GM21576 (cell line): ENCODE measurements at regions not wholly inside any gene's neighbourhood (a gene's known extent, or its start where the extent isn't known, plus 50 kb on each side); places are given as distances from the start of the nearest gene placed in this dataset.
"Not testable (repeated sequence)": the region's sequence is repeated elsewhere in the genome, so short reads cannot be mapped to it uniquely, and the experiment has no call there.

Experiments used
- ATAC-seq: cut with Tn5 transposase; IDR thresholded peaks from one replicate; pipeline ENCODE4 v1.9.1; 2021; ENCODE audit warnings: mild to moderate bottlenecking, moderate library complexity; ENCODE audit not compliant: unreplicated experiment

DNA sequence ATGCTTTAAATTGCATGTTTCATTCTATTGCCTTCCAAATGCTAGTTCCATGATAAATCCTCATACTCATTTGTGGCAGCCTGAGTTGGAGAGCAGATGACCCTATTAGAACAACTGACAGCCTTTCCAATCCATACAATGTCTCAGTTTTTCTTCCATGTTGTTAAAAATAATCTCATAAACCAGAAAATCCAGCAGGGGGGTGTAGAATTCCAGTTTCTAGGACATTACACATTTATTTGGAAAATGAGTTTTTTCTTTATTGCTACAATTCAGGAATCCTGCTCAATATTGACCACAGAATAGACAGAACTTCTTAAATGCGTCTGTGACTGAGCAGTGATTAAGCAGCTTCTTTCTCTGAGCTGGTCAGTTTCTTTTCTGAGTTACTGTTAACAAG, 174.2 kb upstream of the ATP10A start:
- no peak for ATAC-seq

DNA sequence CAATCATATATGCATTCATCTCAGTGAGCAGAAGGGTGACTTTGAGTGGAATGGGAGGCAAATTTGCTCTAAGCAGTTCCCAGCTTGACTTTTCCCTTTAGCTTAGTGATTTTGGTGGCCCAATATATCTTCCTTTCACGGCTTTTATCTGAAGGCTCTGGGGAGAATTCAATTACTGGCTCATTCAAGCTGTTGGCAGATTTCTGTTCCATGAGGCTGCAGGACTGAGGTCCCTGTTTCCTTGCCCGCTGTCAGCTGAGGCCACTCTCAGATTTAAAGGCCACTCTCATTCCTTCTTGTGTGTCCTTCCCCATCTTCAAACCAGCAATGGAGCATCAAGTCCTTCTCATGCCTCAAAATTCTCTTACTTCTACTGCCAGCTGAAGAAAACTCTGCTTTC, 170.4 kb upstream of the ATP10A start:
- ATAC-seq: no peak

DNA sequence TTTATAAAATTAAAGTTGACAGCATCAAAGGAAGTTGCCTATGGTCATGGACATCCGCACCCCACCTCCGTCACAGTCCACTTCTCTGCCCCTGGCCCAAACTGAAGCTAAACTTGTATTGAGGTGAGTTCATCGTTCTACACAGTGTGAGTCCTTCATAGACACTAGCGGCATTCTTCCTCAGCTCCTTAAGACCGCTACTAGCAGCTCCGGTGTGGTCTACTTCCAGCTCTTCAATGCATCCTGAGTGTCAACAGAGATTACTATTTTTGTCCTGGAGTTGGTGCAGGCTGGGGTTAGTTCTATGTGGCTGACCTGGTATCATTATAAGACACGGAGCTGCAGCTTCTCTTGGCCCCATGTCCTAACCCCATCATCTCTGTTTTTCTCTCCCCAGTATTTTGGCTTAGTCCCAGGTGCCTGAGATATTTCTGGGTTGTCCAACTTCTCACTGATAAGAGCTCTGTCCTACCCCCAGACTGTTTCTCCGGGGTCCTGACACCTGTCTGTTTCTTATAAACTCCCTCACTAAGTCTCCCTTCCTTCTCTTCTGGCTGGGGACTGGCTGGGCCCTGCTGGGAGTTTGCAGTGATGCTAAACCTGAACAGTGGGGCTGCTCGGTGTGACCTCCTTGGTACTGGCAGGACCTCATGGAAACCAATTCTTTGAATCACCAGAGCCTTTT, 169.2 kb upstream of the ATP10A start:
- ATAC-seq: no peak

DNA sequence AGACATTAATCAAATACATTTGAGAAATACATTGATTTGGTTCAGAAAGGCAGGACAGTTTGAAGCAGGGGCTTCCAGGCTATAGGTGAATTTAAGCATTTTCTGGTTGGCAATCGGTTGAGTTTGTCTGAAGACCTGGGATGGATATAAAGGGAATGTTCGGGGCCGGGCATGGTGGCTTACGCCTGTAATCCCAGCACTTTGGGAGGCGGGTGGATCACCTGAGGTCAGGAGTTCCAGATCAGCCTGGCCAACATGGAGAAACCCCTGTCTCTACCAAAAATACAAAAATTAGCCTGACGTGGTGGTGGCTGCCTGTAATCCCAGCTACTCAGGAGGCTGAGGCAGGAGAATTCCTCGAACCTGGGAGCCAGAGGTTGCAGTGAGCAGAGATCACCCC, 166.5 kb upstream of the ATP10A start:
- not testable (repeated sequence) for ATAC-seq

DNA sequence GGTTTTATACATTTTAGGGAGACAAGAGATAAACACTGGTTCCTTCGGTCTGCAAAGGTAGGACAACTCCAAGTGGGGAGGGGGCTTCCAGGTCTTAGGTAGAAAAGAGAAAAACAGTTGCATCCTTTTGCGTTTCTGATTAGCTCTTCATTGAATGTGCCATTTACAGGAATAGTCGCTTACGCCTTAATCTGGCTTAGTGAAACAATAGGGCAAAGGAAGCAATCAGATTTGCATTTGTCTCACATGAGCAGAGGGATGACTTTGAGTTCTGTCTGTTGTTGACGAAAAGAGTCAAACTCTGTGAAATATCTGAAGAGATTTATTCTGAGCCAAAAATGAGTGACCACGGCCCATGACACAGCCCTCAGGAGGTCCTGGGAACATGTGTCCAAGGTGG, 166.0 kb upstream of the ATP10A start:
- ATAC-seq: no peak

DNA sequence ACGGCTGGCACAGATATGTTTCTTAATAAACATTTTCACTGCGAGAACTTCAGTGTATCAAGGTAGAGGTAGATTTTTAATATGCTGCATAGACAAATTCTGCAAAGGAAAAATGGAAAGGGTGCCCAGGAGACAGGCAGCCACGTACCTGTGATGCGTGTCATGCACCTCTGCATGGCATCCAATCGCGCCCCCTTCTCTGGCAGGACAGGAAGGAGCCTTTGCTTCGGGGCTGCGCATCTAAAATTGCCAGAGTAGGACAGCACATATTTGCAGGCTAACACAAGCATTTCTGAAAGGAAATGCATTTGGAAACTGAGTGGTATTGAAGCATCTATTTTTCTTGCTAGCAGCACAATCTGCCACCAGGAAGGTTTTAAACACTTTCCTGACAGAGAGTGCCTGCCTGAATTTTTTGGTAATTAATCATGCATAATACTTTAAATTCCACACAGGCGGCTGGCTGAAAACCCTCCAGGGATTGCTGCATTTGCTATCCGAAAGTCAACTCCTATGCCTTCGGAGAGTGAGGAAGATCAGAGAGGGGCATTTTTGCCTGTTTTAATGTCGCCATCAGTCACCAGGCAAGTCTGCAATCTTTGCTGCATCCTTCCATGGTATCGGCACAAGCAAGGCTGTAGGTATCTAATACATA, 165.1 kb upstream of the ATP10A start:
- no peak for ATAC-seq

DNA sequence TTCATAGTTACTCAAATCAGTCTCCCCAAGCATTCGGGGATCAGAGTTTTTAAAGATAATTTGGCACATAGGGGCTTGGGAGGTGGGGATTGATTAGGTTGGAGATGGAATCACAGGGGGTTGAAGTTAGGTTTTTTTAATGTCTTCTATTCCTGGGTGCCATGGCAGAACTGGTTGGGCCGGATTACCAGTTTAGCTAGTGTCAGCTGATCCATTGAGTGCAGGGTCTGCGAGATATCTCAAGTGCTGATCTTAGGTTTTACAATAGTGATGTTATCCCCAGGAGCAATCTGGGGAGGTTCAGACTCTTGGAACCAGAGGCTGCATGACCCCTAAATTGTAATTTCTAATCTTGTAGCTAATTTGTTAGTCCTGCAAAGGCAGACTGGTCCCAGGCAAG, 163.5 kb upstream of the ATP10A start:
- ATAC-seq: not testable (repeated sequence)

DNA sequence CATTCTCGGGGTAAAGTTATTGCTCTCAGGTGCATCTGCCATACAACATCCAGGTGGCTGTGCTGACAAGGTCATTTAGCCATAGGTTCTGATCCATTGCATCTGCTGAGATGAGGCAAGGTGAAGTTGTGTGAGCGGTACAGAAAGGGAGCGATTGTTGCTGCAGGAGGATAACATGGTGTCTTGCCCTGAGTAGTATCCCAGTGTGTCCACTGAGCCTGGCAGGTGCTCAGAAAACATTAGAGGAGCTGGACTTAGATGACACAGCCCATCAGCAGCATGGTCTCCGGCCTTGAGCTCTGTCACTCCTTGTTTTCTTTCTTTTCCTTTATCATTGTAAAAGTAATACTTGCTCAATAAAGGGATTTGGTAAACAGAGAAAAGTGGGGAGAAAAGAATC, 161.1 kb upstream of the ATP10A start:
- no peak for ATAC-seq

DNA sequence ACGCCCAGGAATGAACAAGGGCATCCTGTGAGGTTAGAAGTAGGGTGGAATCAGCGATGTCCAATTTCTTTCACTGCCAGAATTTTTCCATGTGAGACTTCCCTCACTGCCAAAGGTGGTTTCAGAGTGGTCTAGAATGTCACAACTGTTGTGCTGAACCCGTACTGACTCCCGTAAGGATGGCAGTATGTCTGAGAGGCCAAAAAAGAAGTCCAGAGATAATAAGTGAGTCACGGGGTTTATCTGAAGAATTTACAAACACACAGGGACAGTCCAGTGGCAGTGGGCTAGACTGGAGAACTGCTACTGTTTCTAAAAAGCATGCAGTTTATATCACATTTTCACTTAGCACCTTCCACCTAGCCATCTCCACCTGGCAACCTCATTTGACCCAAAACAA, 160.6 kb upstream of the ATP10A start:
- ATAC-seq: no peak

DNA sequence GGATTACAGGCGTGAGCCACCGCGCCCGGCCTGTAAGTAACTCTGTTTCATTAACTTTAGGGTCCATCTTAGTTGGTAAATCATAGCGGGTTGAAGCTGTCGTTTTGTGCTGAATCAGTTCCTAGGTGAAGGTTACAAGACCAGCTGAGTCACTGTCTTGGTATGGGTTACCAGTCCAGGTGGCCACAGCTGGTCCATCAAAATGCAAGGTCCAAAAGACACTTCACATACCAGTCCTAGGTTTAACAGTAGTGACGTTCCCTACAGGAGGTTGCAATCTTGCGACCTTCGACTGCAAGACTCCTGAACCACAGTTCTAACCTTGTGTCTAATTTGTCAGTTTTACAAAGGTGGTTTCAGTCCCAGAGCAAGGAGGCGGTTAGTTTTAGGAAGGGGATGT, 160.1 kb upstream of the ATP10A start:
- no peak for ATAC-seq

DNA sequence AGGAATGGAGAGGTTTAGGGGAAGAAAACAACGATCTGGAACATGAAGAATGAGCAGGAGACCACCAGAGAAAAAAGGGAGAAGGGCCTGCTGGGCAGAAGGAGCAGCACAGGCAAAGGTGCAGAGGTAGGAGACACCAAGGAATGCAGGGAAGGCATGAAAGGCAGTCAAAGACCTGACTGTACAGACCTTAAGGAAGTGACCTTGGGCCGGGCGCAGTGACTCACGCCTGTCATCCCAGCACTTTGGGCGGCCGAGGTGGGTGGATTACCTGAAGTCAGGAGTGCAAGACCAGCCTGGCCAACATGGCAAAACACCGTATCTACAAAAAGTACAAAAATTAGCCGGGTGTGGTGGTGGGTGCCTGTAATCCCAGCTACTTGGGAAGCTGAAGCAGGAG, 157.7 kb upstream of the ATP10A start:
- ATAC-seq: no peak

DNA sequence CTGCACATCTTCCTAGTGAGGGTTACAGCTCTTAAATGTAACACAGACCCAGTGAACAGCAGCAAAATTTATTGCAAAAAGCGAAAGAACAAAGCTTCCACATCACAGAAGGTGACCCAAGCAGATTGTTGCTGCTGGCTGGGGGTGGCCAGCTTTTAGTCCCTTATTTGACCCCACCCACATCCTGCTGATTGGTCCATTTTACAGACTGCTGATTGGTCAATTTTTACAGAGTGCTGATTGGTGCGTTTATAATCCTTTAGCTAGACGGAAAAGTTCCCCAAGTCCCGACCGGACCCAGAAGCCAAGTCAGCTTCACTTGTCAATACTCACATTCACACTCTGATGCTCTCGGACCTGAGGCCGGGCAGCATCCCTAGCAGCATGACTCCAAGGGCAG, 154.5 kb upstream of the ATP10A start:
- no peak for ATAC-seq

DNA sequence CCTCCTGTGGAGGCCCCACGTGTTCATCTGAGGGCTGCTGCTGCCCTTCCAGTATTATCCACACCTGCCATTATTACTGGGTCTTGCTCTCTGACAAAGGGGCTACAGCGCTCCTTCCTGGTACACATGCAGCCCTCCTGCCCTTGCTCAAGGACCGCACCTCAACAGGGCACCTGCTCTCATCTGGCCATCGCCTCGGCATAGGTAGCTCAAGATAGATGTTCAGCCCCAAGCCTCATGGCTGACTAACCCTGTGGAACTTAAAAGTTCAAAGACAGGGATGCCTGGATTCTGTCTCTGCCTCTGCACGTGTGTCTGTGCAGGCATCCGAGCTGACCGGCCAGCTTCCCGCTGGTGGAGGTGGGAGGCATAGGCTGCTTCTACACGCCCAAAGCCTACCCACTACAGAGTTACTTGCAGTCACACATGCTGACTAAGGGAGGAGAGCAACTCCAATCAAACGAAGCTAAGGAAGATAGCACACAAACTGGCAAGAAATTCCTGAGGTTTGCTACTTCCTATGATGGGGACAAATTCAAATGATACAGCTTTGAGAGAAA, 152.5 kb upstream of the ATP10A start:
- no peak for ATAC-seq

DNA sequence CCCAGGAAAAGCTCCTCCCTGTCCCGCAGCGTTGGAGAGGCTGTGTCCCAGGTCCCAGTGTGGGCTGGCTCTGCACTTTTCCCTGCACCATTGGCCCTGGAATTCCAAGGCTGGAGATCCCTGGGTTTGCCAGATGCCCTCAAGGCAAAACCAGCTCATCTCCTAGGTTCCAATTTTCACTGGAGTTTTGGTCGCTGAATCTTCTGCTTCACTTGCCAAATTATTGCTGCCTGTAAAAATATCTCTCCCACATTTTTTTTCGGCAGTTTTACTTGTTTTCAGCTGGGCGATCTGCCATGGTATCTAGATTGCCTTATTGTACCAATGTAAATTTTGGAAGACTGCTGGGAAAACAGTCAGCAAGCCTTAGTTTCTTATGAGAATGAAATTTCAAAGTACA, 150.9 kb upstream of the ATP10A start:
- ATAC-seq: no peak

DNA sequence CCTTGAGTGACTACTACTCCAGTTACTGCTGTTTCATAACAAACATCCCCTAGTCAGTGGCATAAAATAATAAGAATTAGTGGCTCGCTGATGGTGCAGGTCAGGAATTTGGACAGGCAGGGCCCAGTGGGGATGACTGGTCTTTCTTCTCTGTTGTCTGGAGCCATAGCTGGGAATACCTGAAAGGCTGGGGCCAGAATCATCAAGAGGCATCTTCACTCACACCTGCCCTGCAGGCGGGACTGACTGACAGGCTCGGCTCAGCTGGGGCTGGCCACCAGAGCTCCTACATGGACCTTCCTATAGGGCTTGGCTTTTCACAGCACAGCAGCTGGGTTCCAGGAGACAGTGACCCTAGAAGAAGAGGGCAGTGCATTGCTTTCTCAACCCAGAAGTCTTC, 148.8 kb upstream of the ATP10A start:
- ATAC-seq: no peak

DNA sequence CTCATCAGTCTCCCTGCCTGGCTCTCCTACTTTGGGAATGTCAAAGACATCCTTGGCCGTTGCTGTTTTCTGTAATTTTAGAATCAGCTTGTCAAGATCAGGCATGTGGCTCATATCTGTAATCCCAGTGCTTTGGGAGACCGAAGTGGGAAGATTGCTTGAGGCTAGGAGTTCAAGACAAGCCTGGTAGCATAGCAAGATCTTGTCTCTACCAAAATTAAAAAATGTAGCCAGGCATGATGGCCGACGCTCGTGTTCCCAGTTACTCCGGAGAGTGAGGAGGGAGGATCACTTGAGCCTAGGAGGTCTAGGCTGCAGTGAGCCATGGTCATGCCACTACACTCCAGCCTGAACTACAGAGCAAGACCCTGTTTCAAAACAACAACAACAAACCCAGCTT, 144.0 kb upstream of the ATP10A start:
- ATAC-seq: no peak

DNA sequence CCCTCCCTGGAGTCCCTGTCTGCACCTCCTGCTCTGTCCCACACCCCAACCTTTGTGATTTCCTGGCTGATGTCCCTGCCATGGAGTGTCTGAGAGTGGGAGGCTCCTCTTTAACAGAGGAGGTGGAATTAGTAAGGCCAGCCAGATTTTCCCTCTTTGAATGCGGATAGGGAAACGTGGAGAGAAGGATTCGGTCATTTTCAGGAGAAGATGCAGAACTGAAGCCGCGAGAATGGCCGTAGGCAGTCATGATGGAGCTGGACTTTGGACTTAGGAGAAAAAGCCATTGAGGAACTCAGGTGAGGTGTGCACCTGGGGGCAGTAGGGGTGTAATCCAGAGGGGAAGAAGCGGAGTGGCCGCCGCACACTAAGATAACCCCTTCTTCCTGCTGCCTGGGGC, 138.1 kb upstream of the ATP10A start:
- no peak for ATAC-seq

DNA sequence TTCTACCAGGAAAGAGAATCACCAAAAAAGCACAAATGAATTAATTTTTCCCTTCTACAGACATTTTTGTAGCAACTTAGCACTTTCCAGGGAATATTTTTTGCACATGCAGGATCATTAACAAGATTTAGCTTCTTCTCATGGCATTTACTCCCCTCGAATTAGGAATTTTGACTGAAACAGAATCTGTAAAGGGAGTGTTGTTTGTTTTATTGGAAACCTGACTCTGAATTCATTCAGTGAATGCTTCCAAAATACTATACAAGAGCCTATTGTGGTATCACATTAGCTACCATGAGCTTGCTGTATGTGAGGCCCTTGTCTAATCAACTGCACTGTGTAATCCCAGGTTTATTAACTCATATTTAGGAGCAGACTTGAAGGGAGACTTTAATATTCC, 130.4 kb upstream of the ATP10A start:
- no peak for ATAC-seq

DNA sequence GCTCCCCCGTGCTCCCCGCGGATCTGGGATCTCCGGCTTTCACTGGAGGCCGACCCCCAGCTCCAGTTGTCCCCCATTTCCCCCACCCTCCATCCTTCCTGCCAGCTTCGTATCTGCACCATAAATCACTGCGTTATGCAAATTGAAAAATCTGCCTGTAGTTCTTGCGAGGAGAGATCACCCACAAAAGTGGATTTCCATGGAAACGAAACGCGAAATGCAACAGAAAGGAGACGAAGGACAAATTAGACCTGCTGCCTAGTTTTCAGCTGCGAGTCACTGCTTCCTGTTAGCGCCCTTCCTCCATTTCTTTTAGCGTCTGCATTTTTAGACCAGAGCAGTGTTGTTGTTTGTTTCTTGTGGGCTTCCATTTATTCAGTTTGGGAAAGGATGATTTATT, 127.1 kb upstream of the ATP10A start:
- no peak for ATAC-seq

DNA sequence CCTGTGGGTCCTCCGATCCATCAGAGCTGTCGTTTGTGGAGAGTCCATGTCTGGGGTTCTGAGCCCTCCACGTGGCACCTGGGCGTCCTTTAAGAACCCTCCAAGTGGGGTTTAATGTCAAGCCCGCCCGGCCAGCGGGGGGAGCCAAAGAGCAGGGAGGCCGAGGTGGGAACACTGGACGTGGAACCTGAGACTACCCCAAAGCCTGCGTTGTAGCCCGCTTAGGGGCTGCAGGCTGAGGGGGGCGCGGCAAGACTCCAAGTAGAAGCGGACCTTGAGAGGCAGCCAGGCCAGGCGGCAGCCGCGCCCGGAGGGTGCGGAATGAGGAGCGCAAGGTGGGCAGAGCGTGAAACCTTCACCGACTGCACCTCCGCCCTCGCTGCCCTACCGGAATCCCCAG, 126.2 kb upstream of the ATP10A start:
- no peak for ATAC-seq

DNA sequence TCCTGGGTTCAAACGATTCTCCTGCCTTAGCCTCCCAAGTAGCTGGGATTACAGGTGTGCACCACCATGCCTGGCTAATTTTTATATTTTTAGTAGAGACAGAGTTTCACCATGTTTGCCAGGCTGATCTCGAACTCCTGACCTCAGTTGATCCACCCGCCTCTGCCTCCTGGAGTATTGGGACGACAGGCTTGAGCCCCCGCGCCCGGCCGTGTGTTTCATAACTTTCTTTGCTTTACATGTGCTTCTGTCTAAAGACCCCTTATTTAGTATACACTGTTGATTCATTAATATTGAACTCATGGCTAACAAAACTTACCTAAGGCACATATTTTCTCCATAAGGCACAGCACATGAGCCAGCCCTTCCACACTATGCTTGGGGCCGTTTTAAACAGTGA, 125.6 kb upstream of the ATP10A start:
- not testable (repeated sequence) for ATAC-seq

DNA sequence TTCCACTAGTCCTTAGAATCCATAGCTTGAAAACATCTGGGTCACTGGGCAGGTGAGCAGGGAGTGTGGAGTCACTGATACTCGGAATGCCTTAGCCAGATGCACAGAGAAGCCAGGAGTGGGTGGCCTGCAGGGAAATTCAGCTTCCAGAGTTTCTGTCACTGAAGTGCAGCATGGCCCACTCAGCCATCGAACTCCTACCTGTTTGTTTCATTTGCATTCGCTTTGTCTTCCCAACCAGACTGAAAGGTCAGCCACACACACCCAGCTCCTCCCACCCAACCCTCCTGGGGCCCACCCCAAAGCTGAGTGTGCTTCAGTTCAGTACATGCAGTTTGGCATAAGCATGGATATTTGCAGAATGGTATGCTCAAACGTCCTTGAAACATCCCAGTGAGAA, 124.5 kb upstream of the ATP10A start:
- ATAC-seq: no peak

DNA sequence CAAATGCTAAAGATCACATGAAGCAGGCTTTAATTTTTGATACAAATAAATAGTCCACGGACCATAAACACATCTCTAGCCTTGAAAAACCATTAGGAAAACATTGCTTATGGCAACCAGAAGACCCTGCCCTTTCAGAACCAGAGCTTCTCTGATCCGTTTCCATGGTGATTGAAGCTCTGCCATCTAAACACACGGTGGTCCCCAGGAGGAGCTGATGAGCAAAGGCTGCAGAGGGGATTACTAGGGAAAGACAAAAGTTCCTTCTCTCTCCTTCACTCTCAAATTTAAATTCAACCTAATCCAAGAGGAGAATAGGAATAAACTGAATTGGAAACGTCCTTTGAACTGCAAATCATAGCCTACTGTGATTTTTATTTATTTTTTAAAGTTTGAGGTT, 122.0 kb upstream of the ATP10A start:
- ATAC-seq: no peak
